ENCODE measurements at regions not wholly inside any gene's neighbourhood (a gene's known extent, or its start where the extent isn't known, plus 50 kb on each side); places are given as distances from the start of the nearest gene placed in this dataset.

DNA sequence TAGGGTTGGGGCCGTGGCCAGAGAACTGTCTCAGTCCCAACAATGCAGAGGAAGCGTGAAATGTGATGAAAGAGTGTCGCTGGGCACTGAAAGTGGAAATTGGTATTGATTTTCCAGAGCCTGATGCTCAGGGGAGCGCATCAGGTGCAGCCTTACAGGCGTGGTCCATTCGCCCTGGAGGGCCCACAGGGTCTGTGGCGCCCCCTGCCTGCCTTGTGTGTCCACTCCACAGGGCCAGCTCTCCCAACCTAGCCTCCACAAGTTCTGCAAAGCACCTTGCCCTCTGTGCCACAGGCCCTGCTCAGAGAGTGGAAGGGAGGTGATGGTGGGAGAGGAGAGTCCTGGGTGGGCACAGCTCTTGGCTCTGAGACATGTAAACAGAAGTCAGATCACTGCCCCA, 54.9 kb upstream of the LMO1 start:
- intact Hi-C loops (cut with DNase I) = no loop called here

DNA sequence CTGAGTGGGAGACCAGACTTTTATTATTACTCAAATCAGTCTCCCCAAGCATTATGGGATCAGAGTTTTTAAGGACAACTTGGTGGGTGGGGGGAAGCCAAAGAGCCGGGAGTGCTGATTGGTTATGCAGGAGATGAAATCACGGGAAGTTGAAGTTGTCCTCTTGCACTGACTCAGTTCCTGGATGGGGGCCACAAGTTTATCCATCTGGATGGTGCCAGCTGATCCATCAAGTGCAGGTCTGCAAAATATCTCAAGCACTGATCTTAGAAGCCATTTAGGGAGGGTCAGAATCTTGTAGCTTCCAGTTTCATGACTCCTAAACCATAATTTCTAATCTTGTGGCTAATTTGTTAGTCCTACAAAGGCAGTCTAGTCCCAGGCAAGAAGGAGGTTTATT, 53.5 kb upstream of the LMO1 start:
- peaks cover 0 to 65% (median 0%) of the 10 kb centered on the region in 4 donors for H3K27me3 ChIP-seq
- 10 to 33% methylated on average over 1 to 2 of the region's 2 CpGs for WGBS, 2 donors
- H3K36me3 ChIP-seq = no peaks in the 10 kb centered on the region
- intact Hi-C loops (cut with DNase I) = no loop called here
- H3K9me3 ChIP-seq = no peaks in the 10 kb centered on the region
- no peak for DNase-seq
- no peak overlapping the region for H3K27ac ChIP-seq
- H3K4me3 ChIP-seq = no peak overlapping the region
- TF ChIP-seq POLR2A (IDR thresholded peaks at IDR 0.05) = no peak
- TF ChIP-seq, protein P1, sequence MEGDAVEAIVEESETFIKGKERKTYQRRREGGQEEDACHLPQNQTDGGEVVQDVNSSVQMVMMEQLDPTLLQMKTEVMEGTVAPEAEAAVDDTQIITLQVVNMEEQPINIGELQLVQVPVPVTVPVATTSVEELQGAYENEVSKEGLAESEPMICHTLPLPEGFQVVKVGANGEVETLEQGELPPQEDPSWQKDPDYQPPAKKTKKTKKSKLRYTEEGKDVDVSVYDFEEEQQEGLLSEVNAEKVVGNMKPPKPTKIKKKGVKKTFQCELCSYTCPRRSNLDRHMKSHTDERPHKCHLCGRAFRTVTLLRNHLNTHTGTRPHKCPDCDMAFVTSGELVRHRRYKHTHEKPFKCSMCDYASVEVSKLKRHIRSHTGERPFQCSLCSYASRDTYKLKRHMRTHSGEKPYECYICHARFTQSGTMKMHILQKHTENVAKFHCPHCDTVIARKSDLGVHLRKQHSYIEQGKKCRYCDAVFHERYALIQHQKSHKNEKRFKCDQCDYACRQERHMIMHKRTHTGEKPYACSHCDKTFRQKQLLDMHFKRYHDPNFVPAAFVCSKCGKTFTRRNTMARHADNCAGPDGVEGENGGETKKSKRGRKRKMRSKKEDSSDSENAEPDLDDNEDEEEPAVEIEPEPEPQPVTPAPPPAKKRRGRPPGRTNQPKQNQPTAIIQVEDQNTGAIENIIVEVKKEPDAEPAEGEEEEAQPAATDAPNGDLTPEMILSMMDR (IDR thresholded peaks at IDR 0.05) = no peak
- H3K4me1 ChIP-seq = no peaks in the 10 kb centered on the region

More for the DNA sequence above, 54.9 kb upstream of the LMO1 start:
- TF ChIP-seq, protein P1 (IDR thresholded peaks at IDR 0.05) = no peak
- no peak for TF ChIP-seq POLR2A (IDR thresholded peaks at IDR 0.05)
- Histone ChIP-seq H3K4me1 (peaks cover 0 to 4% (median 0%) of the 10 kb centered on the region in 3 donors), H3K9me3 (no peaks in the 10 kb centered on the region), H3K27ac (no peak overlapping the region), H3K4me3 (no peak overlapping the region), H3K27me3 (peaks cover 0 to 60% (median 0%) of the 10 kb centered on the region in 4 donors), H3K36me3 (no peaks in the 10 kb centered on the region)
- DNase-seq = no peak
- 76 to 81% methylated on average over 4 to 5 of the region's 7 CpGs for WGBS, 2 donors

DNA sequence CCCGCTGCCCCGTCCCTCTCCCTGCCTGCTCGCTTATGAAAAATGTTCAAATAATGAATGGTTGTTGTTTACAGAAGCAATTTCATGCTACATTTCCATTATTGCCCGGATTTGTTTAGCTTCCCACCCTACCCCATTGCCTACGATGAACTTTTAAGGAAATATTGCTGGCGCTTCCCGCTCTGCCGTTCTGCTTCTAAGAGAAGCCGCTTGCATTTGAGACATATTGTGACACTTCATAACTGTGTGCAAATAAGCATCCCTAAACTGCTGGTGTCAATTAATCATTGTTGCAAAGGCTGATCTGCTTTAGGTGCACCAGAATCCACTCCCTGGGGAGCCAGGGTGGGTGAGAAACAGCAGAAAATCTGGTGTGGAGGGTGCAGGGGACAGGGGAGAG, 52.3 kb upstream of the LMO1 start:
- Histone ChIP-seq H3K27me3 (peaks cover 0 to 64% (median 0%) of the 10 kb centered on the region in 4 donors), H3K4me3 (no peak overlapping the region), H3K4me1 (no peaks in the 10 kb centered on the region), H3K27ac (no peak overlapping the region), H3K36me3 (no peaks in the 10 kb centered on the region), H3K9me3 (no peaks in the 10 kb centered on the region)
- intact Hi-C loops (cut with DNase I) = no loop called here
- 29 to 57% methylated on average over 7 to 8 of the region's 9 CpGs for WGBS, 2 donors
- TF ChIP-seq POLR2A (IDR thresholded peaks at IDR 0.05) = no peak
- TF ChIP-seq, protein P1 (IDR thresholded peaks at IDR 0.05) = no peak
- no peak for DNase-seq

DNA sequence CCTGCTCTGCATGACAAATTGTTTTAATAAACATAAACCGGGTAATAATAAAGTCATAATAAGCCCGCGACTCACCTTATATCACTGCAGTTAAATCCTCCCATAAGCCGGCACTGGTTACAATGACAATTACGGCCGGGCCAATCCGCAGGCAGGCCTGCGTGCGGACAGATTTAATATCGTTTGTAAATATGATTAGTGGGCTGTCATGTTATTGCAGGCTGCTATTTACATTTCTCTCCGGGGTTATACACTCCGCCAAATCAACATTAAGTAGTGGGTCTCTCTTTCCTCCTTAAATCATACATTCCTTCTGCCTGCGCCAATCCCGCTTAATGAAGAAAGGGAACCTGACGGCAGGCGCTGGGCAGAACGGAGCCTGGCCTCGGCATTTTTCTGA, 51.8 kb upstream of the LMO1 start:
- TF ChIP-seq, protein P1 (IDR thresholded peaks at IDR 0.05) = no peak
- no peak for TF ChIP-seq POLR2A (IDR thresholded peaks at IDR 0.05)
- intact Hi-C loops (cut with DNase I) = no loop called here
- no peak overlapping the region for H3K27ac ChIP-seq
- no peaks in the 10 kb centered on the region for H3K36me3 ChIP-seq
- no peaks in the 10 kb centered on the region for H3K4me1 ChIP-seq
- DNase-seq = no peak
- H3K4me3 ChIP-seq = no peak overlapping the region
- H3K9me3 ChIP-seq = no peaks in the 10 kb centered on the region
- peaks cover 0 to 68% (median 0%) of the 10 kb centered on the region in 4 donors for H3K27me3 ChIP-seq
- WGBS, 2 donors = 66 to 69% methylated on average over 15 to 18 of the region's 18 CpGs

DNA sequence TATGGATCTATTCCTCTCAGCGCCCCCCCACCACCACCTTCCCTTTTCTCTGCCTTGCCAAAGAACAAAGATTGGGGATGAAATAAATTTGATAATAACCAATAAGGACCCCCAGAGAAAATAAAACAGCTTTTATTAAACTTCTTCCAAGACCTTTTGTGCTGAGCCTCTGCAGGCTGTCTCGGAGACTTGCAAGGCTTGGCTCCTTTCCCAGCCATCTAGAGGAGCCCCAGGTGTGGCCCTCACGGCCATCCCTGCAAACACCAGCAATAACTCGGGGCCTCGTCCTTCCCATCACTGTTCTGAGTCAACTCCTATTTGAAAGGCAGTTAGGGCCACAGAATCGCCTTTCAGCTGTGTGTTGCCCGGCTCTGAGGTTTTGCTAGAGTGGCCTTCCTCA, 51.2 kb upstream of the LMO1 start:
- WGBS, 2 donors = 50 to 79% methylated on average over 2 to 7 of the region's 7 CpGs
- no peaks in the 10 kb centered on the region for H3K9me3 ChIP-seq
- no peak overlapping the region for H3K4me3 ChIP-seq
- H3K4me1 ChIP-seq = no peaks in the 10 kb centered on the region
- no peaks in the 10 kb centered on the region for H3K36me3 ChIP-seq
- TF ChIP-seq, protein P1 (IDR thresholded peaks at IDR 0.05) = no peak
- TF ChIP-seq POLR2A (IDR thresholded peaks at IDR 0.05) = no peak
- intact Hi-C loops (cut with DNase I) = no loop called here
- no peak for DNase-seq
- H3K27me3 ChIP-seq = peaks cover 0 to 63% (median 0%) of the 10 kb centered on the region in 4 donors
- no peak overlapping the region for H3K27ac ChIP-seq

Measured in esophagus squamous epithelium (tissue), 5 donors.